Astrocyte (in vitro differentiated cells and primary cell): ENCODE measurements at regions not wholly inside any gene's neighbourhood (a gene's known extent, or its start where the extent isn't known, plus 50 kb on each side); places are given as distances from the start of the nearest gene placed in this dataset.

ENCODE experiments used
- EZH2 ChIP-seq: IDR thresholded peaks from 2 replicates; pipeline ENCODE4 v1.6.1; 2012; ENCODE audit warnings: mild to moderate bottlenecking, low read length, inconsistent platforms; ENCODE audit not compliant: insufficient read depth
- TF ChIP-seq, protein P1 (sequence below): IDR thresholded peaks from 2 replicates; pipeline ENCODE4 v1.5.1; 2011; ENCODE audit warnings: low read depth, mild to moderate bottlenecking, inconsistent platforms, low read length, moderate library complexity; ENCODE audit not compliant: insufficient read depth

- TF ChIP-seq, protein P1, sequence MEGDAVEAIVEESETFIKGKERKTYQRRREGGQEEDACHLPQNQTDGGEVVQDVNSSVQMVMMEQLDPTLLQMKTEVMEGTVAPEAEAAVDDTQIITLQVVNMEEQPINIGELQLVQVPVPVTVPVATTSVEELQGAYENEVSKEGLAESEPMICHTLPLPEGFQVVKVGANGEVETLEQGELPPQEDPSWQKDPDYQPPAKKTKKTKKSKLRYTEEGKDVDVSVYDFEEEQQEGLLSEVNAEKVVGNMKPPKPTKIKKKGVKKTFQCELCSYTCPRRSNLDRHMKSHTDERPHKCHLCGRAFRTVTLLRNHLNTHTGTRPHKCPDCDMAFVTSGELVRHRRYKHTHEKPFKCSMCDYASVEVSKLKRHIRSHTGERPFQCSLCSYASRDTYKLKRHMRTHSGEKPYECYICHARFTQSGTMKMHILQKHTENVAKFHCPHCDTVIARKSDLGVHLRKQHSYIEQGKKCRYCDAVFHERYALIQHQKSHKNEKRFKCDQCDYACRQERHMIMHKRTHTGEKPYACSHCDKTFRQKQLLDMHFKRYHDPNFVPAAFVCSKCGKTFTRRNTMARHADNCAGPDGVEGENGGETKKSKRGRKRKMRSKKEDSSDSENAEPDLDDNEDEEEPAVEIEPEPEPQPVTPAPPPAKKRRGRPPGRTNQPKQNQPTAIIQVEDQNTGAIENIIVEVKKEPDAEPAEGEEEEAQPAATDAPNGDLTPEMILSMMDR = no peak
- TF ChIP-seq EZH2 = no peak
These were observed 189.9 kb upstream of the PRSS58 start for GRCh38 chr7:142447762-142448161.
